Hematopoietic multipotent progenitor cell treated with erythropoietin and hydrocortisone succinate and interleukin-3 and kit ligand, for 8 days (in vitro differentiated cells): ENCODE measurements at regions not wholly inside any gene's neighbourhood (a gene's known extent, or its start where the extent isn't known, plus 50 kb on each side); places are given as distances from the start of the nearest gene placed in this dataset.
A peak's percentile ranks its signal among the peaks of the same experiment; 100 is the strongest.

Experiments
- DNase-seq: peaks from one replicate; pipeline ENCODE4 v3.0.0-alpha.2; 2015

DNA sequence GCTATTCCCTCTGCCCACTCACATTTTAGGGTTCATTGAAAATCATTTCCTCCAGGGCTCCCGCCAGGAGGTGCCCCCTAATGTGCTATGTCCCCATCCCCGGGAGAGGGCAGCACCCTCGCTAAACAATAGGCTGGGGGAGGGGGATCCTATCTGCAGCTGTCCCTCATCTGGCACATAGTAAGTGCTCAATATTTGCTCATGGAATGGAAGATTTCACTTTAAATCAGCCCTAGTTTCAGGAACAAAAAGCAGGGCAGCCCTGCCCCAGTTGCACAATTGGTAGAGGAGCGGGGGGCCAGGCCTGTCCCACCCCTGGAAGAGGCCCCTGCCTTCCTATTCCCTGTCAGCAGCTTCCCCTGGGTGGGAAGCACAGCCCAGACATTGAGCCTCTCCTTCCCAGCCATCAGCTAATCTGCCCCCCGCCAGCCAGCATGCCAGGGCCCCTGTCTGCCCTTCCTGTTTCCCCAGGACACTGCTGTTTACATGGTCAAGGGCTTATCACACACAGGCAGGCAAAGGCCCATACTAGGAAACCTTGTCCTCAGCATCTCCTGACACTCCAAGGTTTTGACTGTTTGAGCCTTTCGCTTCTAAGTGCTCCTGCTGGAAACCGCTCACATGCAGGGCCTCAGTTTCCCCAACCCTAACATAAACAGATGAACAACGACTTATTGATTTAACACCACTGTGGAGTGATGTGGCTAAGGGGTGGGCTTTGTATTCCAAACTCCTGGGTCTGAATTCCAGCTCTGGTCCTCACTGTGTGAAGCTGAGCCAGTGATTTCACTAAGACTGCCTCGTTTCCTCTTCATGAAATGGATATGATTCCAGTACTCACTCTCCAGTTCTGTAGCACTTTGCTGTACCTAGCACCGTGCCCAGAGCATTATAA lies 130.7 kb upstream of the ZMIZ1 start:
- DNase-seq: peak; percentile 40

- DNase-seq: no peak
These were observed 129.8 kb upstream of the ZMIZ1 start for GRCh38 chr10:78938695-78939672.

DNA sequence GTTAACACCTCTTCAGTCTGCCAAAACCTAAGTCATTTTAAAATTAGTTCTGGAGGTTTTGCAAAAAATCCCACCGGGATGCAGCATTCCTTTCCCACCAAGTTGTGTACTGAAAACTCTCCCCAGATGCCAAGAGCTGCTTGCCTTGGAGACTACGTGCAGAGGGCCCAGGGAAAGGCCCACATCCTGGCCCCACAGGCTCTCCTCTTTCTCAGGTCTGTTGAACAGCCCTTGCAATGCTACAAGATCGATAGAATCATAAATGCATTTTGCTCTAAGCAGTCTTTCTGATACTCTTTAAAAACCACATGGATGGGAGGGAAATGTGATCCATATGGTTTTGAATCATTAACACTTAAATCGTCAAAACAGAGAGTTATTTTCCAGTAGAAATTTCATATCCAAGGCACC lies 126.7 kb upstream of the ZMIZ1 start:
- DNase-seq: no peak

GRCh38 chr10:78944723-78945312 lies 123.9 kb upstream of the ZMIZ1 start:
- DNase-seq: no peak

GRCh38 chr10:78945838-78946237 lies 122.9 kb upstream of the ZMIZ1 start:
- no peak for DNase-seq

- no peak for DNase-seq
These were observed 121.5 kb upstream of the ZMIZ1 start for GRCh38 chr10:78947226-78947625.

GRCh38 chr10:78947733-78948132 lies 121.0 kb upstream of the ZMIZ1 start:
- no peak for DNase-seq

- DNase-seq: no peak
These were observed 120.1 kb upstream of the ZMIZ1 start for GRCh38 chr10:78948621-78949030.

- DNase-seq: no peak
These were observed 117.8 kb upstream of the ZMIZ1 start for GRCh38 chr10:78950656-78951587.

DNA sequence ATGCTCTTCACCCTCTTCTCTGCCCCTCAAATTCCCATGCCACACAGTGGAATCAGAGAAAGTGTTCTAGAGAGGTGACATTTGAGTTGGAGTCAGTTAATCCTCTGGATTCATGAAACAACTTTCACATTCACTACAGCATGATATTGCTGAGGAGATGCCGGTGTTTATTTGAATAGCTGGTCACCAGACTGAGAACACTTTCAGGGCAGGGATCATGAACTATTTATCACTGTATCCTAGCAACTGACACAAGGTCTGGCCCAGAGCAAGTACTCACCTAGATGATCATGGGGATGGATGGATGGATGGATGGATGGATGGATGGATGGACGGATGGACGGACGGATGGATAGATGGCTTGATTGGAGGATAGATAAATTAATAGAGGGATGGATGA lies 116.7 kb upstream of the ZMIZ1 start:
- DNase-seq: no peak

- no peak for DNase-seq
These were observed 116.1 kb upstream of the ZMIZ1 start for GRCh38 chr10:78952686-78953085.

- peak; percentile 6 for DNase-seq
These were observed 115.5 kb upstream of the ZMIZ1 start for GRCh38 chr10:78953113-78953798.

- no peak for DNase-seq
These were observed 114.9 kb upstream of the ZMIZ1 start for GRCh38 chr10:78953799-78954297.

DNA sequence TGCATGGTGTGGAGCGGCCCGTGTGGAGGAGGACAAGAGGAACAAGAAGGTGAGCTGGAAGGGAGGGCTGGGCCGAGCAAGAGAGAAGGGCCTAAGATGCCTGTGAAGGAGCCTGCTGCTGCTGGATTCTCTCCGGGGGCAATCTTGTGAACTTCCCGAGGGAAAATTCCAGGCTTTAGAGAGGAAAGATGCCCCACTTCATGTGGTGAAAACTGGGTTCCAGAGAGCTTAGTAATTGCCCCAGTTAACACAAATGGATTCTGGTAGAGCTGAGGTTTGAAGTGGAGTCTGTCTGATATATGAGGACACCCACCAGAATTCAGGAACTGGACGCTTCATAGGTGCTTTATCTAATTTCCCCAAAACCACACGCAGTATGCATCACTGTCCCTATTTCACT lies 114.1 kb upstream of the ZMIZ1 start:
- no peak for DNase-seq

DNA sequence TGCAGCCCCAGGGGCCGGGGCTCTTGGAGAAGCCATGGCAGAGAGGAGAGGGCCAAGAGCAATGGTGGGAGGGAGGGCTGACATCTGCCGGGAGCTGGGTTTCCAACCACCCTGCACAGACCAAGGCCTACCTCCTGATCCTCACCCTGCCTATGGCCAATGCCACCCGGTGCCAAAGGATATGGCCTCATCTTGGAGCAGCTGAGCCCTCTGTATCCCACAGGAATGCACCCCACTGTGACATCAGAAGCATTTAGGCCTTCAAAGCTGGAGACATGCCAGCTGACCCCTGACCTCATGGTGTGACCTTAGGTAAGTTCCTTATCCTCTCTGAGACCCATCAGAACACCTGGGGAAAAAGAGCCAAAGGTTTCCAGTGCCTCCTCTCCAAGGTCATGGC lies 113.6 kb upstream of the ZMIZ1 start:
- no peak for DNase-seq

- DNase-seq: no peak
These were observed 112.4 kb upstream of the ZMIZ1 start for GRCh38 chr10:78956391-78956790.

GRCh38 chr10:78957471-78958039 lies 111.2 kb upstream of the ZMIZ1 start:
- no peak for DNase-seq

DNA sequence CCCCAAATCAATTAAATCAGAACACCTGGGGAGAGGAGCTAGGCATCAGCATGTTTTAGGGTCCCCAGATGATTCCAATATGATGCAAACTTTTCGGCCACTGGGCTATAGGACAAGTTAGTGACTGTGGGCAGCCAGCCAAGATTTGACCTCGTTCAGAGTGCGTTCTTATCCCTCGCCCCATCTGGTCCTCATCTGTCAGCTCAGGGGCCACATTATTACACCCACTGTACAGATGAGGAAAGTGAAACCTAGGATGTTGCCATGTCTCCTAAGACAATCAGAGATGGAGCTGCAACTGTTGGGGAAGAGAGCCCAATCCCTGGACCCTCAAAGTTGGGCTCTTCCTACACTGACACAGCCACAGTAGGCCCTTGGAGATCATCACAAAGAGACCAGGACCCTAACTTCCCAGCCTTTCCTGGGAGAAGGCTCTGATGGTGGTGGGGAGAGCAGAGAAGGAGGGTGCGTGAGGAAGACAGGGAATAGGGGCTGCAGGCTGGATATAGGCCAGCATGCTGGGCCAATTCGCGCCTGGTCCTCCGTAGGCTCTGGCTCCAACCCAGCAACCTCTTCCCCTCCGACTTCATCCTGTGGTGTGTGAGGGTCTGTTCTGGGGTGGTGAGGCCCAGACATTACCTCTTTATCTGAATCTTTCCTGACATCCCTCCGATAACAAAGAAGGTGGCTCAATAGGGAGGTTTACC lies 109.4 kb upstream of the ZMIZ1 start:
- DNase-seq: no peak

DNA sequence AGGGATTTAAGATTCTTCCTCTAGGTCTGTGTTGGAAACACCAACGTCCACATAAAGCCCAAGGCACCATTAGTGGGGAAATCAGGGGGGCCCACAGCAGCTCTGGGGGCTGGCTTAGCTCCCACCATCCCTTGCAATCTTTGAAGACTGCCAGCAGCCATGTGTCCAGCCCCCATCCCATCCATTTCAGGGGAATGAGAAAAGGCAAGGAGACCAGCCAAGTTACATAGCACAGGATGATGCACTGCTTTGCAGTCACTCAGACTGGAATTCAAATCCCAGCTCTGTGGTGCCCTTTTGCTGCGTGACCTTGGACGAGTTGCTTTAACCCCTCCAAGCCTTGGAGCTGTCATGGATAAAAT lies 108.9 kb upstream of the ZMIZ1 start:
- DNase-seq: no peak

- no peak for DNase-seq
These were observed 108.4 kb upstream of the ZMIZ1 start for GRCh38 chr10:78960316-78960800.
